Choroid plexus epithelial cell (primary cell): ENCODE measurements at regions not wholly inside any gene's neighbourhood (a gene's known extent, or its start where the extent isn't known, plus 50 kb on each side); places are given as distances from the start of the nearest gene placed in this dataset.

Experiments used
- DNase-seq: peaks from one replicate; pipeline ENCODE4 v3.0.0-alpha.2; 2010; ENCODE audit warnings: low read depth
- H3K4me3 ChIP-seq: 2 replicates; pipeline ENCODE4 v1.5.1; 2011; ENCODE audit warnings: low read depth, mild to moderate bottlenecking, control low read depth, low read length, moderate library complexity
- TF ChIP-seq, protein P1 (sequence below): conservative IDR thresholded peaks from 2 replicates; pipeline ENCODE4 v1.5.1; 2011; ENCODE audit warnings: low read depth, mild to moderate bottlenecking, control low read depth, inconsistent platforms, low read length, moderate library complexity

GRCh38 chr1:184858288-184858687 is 103.6 kb upstream of the EDEM3 start:
- H3K4me3 ChIP-seq = no peak overlapping the region
- DNase-seq = no peak
- TF ChIP-seq, protein P1, sequence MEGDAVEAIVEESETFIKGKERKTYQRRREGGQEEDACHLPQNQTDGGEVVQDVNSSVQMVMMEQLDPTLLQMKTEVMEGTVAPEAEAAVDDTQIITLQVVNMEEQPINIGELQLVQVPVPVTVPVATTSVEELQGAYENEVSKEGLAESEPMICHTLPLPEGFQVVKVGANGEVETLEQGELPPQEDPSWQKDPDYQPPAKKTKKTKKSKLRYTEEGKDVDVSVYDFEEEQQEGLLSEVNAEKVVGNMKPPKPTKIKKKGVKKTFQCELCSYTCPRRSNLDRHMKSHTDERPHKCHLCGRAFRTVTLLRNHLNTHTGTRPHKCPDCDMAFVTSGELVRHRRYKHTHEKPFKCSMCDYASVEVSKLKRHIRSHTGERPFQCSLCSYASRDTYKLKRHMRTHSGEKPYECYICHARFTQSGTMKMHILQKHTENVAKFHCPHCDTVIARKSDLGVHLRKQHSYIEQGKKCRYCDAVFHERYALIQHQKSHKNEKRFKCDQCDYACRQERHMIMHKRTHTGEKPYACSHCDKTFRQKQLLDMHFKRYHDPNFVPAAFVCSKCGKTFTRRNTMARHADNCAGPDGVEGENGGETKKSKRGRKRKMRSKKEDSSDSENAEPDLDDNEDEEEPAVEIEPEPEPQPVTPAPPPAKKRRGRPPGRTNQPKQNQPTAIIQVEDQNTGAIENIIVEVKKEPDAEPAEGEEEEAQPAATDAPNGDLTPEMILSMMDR = no peak

DNA sequence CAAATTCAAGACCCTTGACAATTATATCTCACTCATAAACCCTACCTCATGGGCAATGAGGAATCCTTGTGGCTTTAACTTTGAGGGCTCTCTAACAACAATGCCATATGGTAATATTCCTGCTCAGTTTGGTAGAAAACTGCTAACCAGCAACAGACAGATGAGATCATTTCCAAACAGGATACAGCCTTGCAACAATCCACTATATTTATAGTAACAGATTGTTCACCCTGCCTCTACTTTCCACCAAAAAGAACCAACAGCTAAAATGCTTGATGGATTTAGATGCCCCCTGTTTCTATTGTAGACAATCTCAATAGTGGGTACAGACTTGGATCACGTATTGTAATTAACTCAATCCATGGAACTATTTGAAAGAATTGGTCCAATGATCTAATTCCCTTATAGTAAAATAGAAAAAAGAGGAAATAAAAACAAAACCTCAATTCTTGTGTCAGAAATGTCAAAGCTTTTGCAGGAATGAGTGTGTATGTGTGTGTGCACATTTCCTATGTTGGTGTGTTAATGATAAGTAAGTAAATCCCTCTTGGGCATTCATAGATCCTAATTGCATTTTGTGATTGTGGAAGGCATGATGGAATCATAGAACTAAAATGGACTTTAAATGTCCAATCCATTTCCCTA is 100.0 kb upstream of the EDEM3 start:
- H3K4me3 ChIP-seq = no peak overlapping the region
- DNase-seq = peak; percentile 56
- TF ChIP-seq, protein P1 = no peak

- no peak overlapping the region for H3K4me3 ChIP-seq
- DNase-seq = no peak
- TF ChIP-seq, protein P1 = no peak
Observed at GRCh38 chr1:184854036-184854435, 99.4 kb upstream of the EDEM3 start.

DNA sequence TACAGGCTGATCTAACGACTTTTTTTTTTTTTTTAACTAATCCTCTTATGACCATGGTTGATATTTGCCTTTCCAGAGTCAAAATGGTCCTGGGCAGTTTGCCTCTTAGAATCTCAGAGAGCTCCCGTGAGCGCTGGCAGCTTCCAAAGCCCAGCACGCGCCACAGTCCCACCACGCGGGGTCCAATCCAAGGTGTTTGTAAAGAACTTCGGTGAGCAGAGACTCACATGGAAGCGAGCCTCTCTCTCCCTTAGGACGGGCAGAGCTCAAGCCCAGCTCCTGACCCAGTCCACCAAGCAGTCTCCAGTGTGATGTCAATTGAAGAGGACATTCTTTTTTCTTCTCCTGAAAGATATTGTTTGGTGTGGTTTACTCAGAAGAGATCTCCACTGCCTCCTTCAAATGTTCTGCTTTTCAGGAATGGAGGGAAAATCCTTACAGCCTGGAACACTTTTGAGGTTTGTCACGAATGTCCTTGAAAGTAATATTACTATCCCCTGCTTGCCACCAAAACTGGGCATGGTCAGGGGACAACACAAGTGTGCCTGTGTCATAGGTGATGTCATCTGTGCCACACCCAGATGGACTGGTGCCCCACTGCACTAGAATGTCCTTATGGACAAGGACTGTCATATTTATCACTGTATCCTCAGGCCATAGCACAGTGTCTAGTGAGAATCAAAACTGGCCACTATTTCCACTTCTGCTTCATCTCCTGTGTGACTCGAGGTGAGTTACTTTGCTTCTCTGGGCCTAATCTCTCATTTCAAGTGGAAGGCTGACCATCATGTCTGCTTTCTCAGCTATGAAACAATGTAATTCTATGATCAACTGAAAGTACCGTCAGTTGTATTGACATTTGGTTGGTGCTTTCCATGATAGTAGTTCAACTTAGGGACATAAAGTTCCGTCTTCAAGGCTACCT is 97.4 kb upstream of the EDEM3 start:
- H3K4me3 ChIP-seq = no peak overlapping the region
- TF ChIP-seq, protein P1 = no peak
- no peak for DNase-seq

- H3K4me3 ChIP-seq = no peak overlapping the region
- DNase-seq = no peak
- TF ChIP-seq, protein P1 = no peak
Observed at GRCh38 chr1:184843732-184844495, 89.3 kb upstream of the EDEM3 start.

DNA sequence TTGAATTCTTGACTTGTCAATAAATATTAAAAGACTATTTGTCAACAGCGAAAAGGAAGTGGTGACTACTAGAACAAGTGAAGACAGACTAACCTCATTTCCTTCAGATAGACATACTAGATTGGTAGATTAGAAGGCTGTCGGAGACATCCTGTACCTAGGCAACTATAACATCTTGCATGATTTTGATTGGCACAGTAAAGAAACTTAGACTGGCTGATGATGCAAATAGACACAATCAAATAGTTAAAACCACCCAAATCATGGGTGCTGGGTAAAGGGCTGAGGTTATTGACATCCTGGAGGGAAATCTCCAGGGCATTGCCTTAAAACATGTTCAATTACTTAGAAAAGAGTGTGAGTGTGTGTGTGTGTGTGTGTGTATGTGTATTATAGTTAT is 85.9 kb upstream of the EDEM3 start:
- TF ChIP-seq, protein P1 = no peak
- H3K4me3 ChIP-seq = no peak overlapping the region
- DNase-seq = no peak
